PC-9 (cell line): ENCODE measurements at regions not wholly inside any gene's neighbourhood (a gene's known extent, or its start where the extent isn't known, plus 50 kb on each side); places are given as distances from the start of the nearest gene placed in this dataset.

Experiments
- BruUV-seq: library from RNA; stranded (reverse); fragments of 400-500 nt; replicated peaks from 2 replicates; lab custom pipeline; 2021; lab: Mats Ljungman, UMichigan
- CTCF ChIA-PET: fragments of 300-600 bp; sonication (Branson Sonifier 250); formaldehyde crosslinking; loops from one replicate; lab custom pipeline; 2022; ENCODE audit warnings: antibody characterized with exemption; lab: Charles Lee
- POLR2A ChIA-PET: fragments of 300-600 bp; sonication (Branson Sonifier 250); formaldehyde crosslinking; loops from one replicate; lab custom pipeline; 2022; ENCODE audit warnings: antibody characterized with exemption; ENCODE audit not compliant: unreplicated experiment; lab: Charles Lee
- DNase-seq, 2 experiments: peaks; one replicate each; pipeline versions ENCODE4 v3.0.0 to v3.0.0-alpha.2; 2015 to 2022; ENCODE audit warnings: mixed read lengths in 1 of 2
- H2AFZ ChIP-seq: fragments of 200-600 bp; sonication (generic); 2 replicates; pipeline ENCODE4 v1.8.1; 2017; ENCODE audit warnings: antibody characterized with exemption
- H3F3A ChIP-seq: fragments of 200-600 bp; sonication (generic); 2 replicates; pipeline ENCODE4 v1.8.1; 2017; ENCODE audit warnings: antibody characterized with exemption, mild to moderate bottlenecking, low read depth; ENCODE audit not compliant: insufficient read depth
- H3K27ac ChIP-seq: fragments of 200-600 bp; sonication (generic); 2 replicates; pipeline ENCODE4 v1.6.1; 2016; ENCODE audit warnings: mixed run types
- H3K27me3 ChIP-seq: fragments of 200-600 bp; sonication (generic); 2 replicates; pipeline ENCODE4 v1.6.1; 2016; ENCODE audit warnings: low read depth, mixed run types; ENCODE audit not compliant: insufficient read depth
- H3K36me3 ChIP-seq: fragments of 200-600 bp; sonication (generic); 2 replicates; pipeline ENCODE4 v1.6.1; 2016; ENCODE audit warnings: low read depth, mixed run types
- H3K4me1 ChIP-seq: fragments of 200-600 bp; sonication (generic); replicated peaks from 2 replicates; pipeline ENCODE4 v1.6.1; 2016; ENCODE audit warnings: mixed run types; ENCODE audit not compliant: insufficient read depth
- H3K4me2 ChIP-seq: fragments of 200-600 bp; sonication (generic); 2 replicates; pipeline ENCODE4 v1.6.1; 2017; ENCODE audit warnings: mixed run types
- H3K4me3 ChIP-seq: fragments of 200-600 bp; sonication (generic); 2 replicates; pipeline ENCODE4 v1.6.1; 2016; ENCODE audit warnings: mixed run types
- H3K79me2 ChIP-seq: fragments of 200-600 bp; sonication (generic); 2 replicates; pipeline ENCODE4 v1.6.1; 2017; ENCODE audit warnings: low read depth, mixed run types
- H3K9me2 ChIP-seq: fragments of 200-600 bp; sonication (generic); 2 replicates; pipeline ENCODE4 v1.8.1; 2017; ENCODE audit warnings: mild to moderate bottlenecking; ENCODE audit not compliant: insufficient read depth
- H3K9me3 ChIP-seq: fragments of 200-600 bp; sonication (generic); 2 replicates; pipeline ENCODE4 v1.8.1; 2016; ENCODE audit warnings: low read depth; ENCODE audit not compliant: insufficient read depth
- H4K20me1 ChIP-seq: fragments of 200-600 bp; sonication (generic); 2 replicates; pipeline ENCODE4 v1.8.1; 2017; ENCODE audit not compliant: insufficient read depth
- EZH2 ChIP-seq: fragments of 200-600 bp; sonication (generic); IDR thresholded peaks from 2 replicates; pipeline ENCODE4 v1.8.0; 2017; ENCODE audit warnings: antibody characterized with exemption, low read depth
- intact Hi-C: fragments of 100-400 bp; cut with micrococcal nuclease; formaldehyde crosslinking; loops from one replicate; pipeline ENCODE4 v1.10.0; 2022; ENCODE audit not compliant: unreplicated experiment
- TF ChIP-seq, protein P1 (sequence below): fragments of 200-600 bp; sonication (generic); conservative IDR thresholded peaks from 2 replicates; pipeline ENCODE4 v1.6.1; 2017; ENCODE audit warnings: mixed run types, antibody characterized with exemption, mild to moderate bottlenecking, moderate library complexity

DNA sequence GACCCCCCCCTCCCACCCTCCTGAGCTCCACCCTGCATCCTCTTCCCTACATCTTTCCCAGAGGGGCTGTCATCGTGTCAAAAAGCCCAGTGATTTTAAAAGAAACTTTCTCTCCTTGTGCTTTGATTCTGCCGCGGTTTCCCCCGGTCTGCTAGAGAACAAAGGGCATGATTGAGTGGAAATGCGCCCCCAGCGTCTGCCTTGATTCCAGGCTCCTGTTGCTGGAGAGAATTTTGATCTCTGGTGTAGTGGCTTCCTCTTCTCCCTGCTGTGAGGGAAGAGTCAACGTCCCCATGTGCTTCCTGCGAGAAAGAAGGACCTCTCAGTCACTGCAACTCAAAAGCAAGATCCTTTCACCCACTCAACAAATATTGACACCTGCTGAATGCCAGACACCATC is 61.9 kb upstream of the RAPGEF1 start:
- no peak for DNase-seq
- Histone ChIP-seq H3F3A (no peaks in the 10 kb centered on the region), H3K4me2 (no peak overlapping the region), H3K4me1 (no peaks in the 10 kb centered on the region), H3K9me3 (no peaks in the 10 kb centered on the region), H3K9me2 (no peaks in the 10 kb centered on the region), H3K27ac (no peak overlapping the region), H3K36me3 (no peaks in the 10 kb centered on the region), H3K79me2 (no peaks in the 10 kb centered on the region), H3K27me3 (peaks cover 58% of the 10 kb centered on the region), H2AFZ (no peak overlapping the region), H4K20me1 (no peaks in the 10 kb centered on the region), H3K4me3 (no peak overlapping the region)
- ChIA-PET POLR2A (interaction anchor here (0.6 kb wide), 1 partner anchor 125 kb away, joined by 5 read pairs; no protein-coding TSS in a partner anchor), CTCF (no interaction called here)
- intact Hi-C loops: no loop called here
- no TSS peak for BruUV-seq
- TF ChIP-seq, protein P1, sequence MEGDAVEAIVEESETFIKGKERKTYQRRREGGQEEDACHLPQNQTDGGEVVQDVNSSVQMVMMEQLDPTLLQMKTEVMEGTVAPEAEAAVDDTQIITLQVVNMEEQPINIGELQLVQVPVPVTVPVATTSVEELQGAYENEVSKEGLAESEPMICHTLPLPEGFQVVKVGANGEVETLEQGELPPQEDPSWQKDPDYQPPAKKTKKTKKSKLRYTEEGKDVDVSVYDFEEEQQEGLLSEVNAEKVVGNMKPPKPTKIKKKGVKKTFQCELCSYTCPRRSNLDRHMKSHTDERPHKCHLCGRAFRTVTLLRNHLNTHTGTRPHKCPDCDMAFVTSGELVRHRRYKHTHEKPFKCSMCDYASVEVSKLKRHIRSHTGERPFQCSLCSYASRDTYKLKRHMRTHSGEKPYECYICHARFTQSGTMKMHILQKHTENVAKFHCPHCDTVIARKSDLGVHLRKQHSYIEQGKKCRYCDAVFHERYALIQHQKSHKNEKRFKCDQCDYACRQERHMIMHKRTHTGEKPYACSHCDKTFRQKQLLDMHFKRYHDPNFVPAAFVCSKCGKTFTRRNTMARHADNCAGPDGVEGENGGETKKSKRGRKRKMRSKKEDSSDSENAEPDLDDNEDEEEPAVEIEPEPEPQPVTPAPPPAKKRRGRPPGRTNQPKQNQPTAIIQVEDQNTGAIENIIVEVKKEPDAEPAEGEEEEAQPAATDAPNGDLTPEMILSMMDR: no peak
- no peak for TF ChIP-seq EZH2

DNA sequence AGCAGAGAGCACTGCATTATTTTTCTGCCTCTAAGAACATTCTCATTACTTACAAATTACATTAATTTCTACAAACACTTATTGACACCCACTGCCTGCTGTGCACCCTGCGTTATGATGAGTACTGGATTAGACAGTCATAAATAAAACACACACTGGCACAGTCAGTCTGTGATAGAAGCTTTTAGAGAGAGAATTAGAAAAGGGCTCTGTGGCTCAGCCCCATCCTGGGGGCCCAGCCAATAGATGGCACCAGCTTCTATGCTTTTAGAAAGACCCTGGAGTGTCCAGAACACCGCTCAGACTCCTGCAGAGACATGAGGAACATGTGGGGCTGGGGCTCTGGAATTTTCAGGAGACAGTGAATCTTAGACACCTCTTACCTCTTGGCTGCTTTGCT is 61.0 kb upstream of the RAPGEF1 start:
- ChIA-PET CTCF (no interaction called here), POLR2A (no interaction called here)
- Histone ChIP-seq H3K4me3 (no peak overlapping the region), H3K27me3 (peaks cover 59% of the 10 kb centered on the region), H3F3A (no peaks in the 10 kb centered on the region), H3K36me3 (no peaks in the 10 kb centered on the region), H2AFZ (no peak overlapping the region), H3K27ac (no peak overlapping the region), H4K20me1 (no peaks in the 10 kb centered on the region), H3K9me3 (no peaks in the 10 kb centered on the region), H3K79me2 (no peaks in the 10 kb centered on the region), H3K9me2 (no peaks in the 10 kb centered on the region), H3K4me2 (no peak overlapping the region), H3K4me1 (no peaks in the 10 kb centered on the region)
- BruUV-seq: no TSS peak
- TF ChIP-seq EZH2: no peak
- TF ChIP-seq, protein P1: no peak
- intact Hi-C loops: no loop called here
- no peak for DNase-seq

DNA sequence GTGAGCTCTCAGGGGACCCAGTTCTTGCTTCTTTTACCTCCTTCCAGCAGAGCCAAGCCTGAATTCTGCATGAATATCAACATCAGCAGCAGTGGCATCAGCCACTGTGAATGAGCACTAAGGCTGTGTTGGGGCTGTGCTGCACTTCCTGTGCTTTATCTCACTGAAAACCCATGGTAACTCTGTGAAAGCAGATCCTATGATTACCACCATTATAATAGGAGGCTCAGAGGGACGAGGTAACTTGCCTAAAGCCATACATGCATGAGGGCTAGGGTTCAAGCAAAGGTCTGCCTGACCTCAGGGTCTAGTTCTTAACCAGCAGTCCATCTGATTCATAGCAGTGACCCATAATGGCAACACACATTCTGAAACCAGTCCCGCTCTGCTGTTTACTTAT is 60.5 kb upstream of the RAPGEF1 start:
- DNase-seq: no peak
- Histone ChIP-seq H3K4me1 (no peaks in the 10 kb centered on the region), H2AFZ (no peak overlapping the region), H3K4me3 (no peak overlapping the region), H3K27me3 (peaks cover 60% of the 10 kb centered on the region), H4K20me1 (no peaks in the 10 kb centered on the region), H3K27ac (no peak overlapping the region), H3K4me2 (no peak overlapping the region), H3K36me3 (no peaks in the 10 kb centered on the region), H3K79me2 (no peaks in the 10 kb centered on the region), H3F3A (no peaks in the 10 kb centered on the region), H3K9me2 (no peaks in the 10 kb centered on the region), H3K9me3 (no peaks in the 10 kb centered on the region)
- no peak for TF ChIP-seq EZH2
- TF ChIP-seq, protein P1: no peak
- CTCF ChIA-PET: no interaction called here
- POLR2A ChIA-PET: no interaction called here
- intact Hi-C loops: no loop called here
- BruUV-seq: no TSS peak
